ENCODE measurements at regions not wholly inside any gene's neighbourhood (a gene's known extent, or its start where the extent isn't known, plus 50 kb on each side); places are given as distances from the start of the nearest gene placed in this dataset.

DNA sequence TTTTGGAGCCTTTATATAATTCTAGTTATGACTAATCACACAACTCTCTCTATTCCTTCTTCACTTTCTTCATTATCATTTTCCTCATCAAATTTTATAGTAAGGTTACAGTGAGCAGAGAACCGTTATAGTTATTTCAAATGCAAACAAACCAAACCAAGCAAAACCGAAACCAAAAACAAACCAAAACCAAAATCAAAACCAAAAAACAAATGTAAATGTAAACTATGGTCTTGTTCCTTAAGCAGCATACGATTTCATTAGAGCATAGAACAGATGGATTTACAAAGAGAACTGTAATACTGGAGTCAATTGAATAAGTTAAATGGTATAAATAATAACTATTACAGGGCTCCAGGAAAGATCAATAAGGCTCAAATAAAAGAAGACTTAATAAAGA lies 447.1 kb downstream of the LRRC70 start (continued):
- TF ChIP-seq JUND (IDR thresholded peaks at IDR 0.05; ENCODE audit: low read length): no peak
- no peak for TF ChIP-seq RBBP5 (IDR thresholded peaks at IDR 0.05; ENCODE audit: borderline replicate concordance, low read depth, low read length)
- TF ChIP-seq SP1 (IDR thresholded peaks at IDR 0.05; ENCODE audit: low read depth, low read length): no peak

Data from H1 (cell line).